CD4-positive, alpha-beta T cell (primary cell): ENCODE measurements at regions not wholly inside any gene's neighbourhood (a gene's known extent, or its start where the extent isn't known, plus 50 kb on each side); places are given as distances from the start of the nearest gene placed in this dataset.

Source experiments
- ATAC-seq: fragments of 200-7000 bp; cut with Tn5 transposase; one replicate; pipeline ENCODE4 v1.10.0; 2022; ENCODE audit warnings: mild to moderate bottlenecking; ENCODE audit not compliant: poor library complexity
- CTCF ChIA-PET: fragments of 350-600 bp; sonication (Branson Sonifier 250); formaldehyde crosslinking; loops from one replicate; lab custom pipeline; 2021; ENCODE audit warnings: antibody characterized with exemption, inconsistent platforms; lab: Charles Lee
- POLR2A ChIA-PET: fragments of 350-600 bp; sonication (Branson Sonifier 250); formaldehyde crosslinking; loops from one replicate; lab custom pipeline; 2021; ENCODE audit warnings: antibody characterized with exemption, inconsistent platforms; lab: Charles Lee
- DNase-seq, 14 experiments: peaks; one replicate each; pipeline ENCODE4 v3.0.0-alpha.2; 2013 to 2020; ENCODE audit warnings: mixed read lengths in 2 of 14
- H3K27ac ChIP-seq, 2 donors: one replicate each; pipeline versions ENCODE4 v1.5.1 to v1.7.0; 2013; ENCODE audit warnings: low read length in 2 of 2, low read depth in 1 of 2, mild to moderate bottlenecking in 1 of 2
- H3K27me3 ChIP-seq, 2 experiments: 1 replicate in 1 of 2; 2 replicates in 1 of 2; pipeline versions ENCODE4 v1.6.1 to v1.7.0; 2013; ENCODE audit warnings: low read length in 2 of 2, control low read depth in 1 of 2, mild to moderate bottlenecking in 1 of 2, moderate library complexity in 1 of 2; ENCODE audit not compliant: insufficient read depth in 2 of 2, control insufficient read depth in 1 of 2
- H3K36me3 ChIP-seq: one replicate; pipeline ENCODE4 v1.6.1; 2013; ENCODE audit warnings: low read length, control low read depth; ENCODE audit not compliant: insufficient read depth
- H3K4me1 ChIP-seq: one replicate; pipeline ENCODE4 v1.6.1; 2013; ENCODE audit warnings: low read length, control low read depth; ENCODE audit not compliant: insufficient read depth
- H3K4me3 ChIP-seq: one replicate; pipeline ENCODE4 v1.5.1; 2013; ENCODE audit warnings: mild to moderate bottlenecking, low read length, moderate library complexity
- H3K9me3 ChIP-seq, 2 experiments: 1 replicate in 1 of 2; 2 replicates in 1 of 2; pipeline versions ENCODE4 v1.6.1 to v1.7.0; 2013; ENCODE audit warnings: low read length in 2 of 2, mild to moderate bottlenecking in 2 of 2, control low read depth in 1 of 2, moderate library complexity in 1 of 2; ENCODE audit not compliant: control insufficient read depth in 1 of 2, insufficient read depth in 1 of 2
- H3K27ac Mint-ChIP-seq: one replicate; pipeline ENCODE4 v1.8.0; 2020; ENCODE audit warnings: mixed read lengths
- H3K27me3 Mint-ChIP-seq: one replicate; pipeline ENCODE4 v1.8.0; 2021; ENCODE audit warnings: mixed read lengths
- H3K36me3 Mint-ChIP-seq: one replicate; pipeline ENCODE4 v1.8.0; 2021; ENCODE audit warnings: low read depth, mixed read lengths
- H3K4me1 Mint-ChIP-seq: one replicate; pipeline ENCODE4 v1.8.0; 2021; ENCODE audit warnings: low read depth, mixed read lengths
- H3K4me3 Mint-ChIP-seq: one replicate; pipeline ENCODE4 v1.8.0; 2020; ENCODE audit warnings: mild to moderate bottlenecking, mixed read lengths
- H3K9me3 Mint-ChIP-seq: one replicate; pipeline ENCODE4 v1.8.0; 2020; ENCODE audit warnings: mixed read lengths
- CTCF ChIP-seq: fragments of 200-600 bp; IDR thresholded peaks from one replicate; pipeline ENCODE4 v1.8.0; 2022; ENCODE audit warnings: antibody characterized with exemption, mild to moderate bottlenecking
- intact Hi-C, 2 experiments: fragments of 100-400 bp; cut with DNase I in 1 of 2; cut with micrococcal nuclease in 1 of 2; formaldehyde crosslinking; loops; one replicate each; pipeline versions ENCODE4 v1.15.1 to v1.9.0; 2023 to 2025; cut with DNase I, micrococcal nuclease

- Mint-ChIP-seq H3K4me1 (no peaks in the 10 kb centered on the region), H3K9me3 (peaks cover 5% of the 10 kb centered on the region), H3K4me3 (no peak overlapping the region), H3K27me3 (no peaks in the 10 kb centered on the region), H3K27ac (no peak overlapping the region), H3K36me3 (no peaks in the 10 kb centered on the region)
- DNase-seq (no peak), ATAC-seq (no peak)
- intact Hi-C loops: no loop called here
- no peaks in the 10 kb centered on the region for H3K36me3 ChIP-seq
- no peaks in the 10 kb centered on the region for H3K4me1 ChIP-seq
- H3K27me3 ChIP-seq: no peaks in the 10 kb centered on the region
- TF ChIP-seq CTCF: no peak
- ChIA-PET CTCF (no interaction called here), POLR2A (no interaction called here)
- H3K4me3 ChIP-seq: no peak overlapping the region
- H3K27ac ChIP-seq: no peak overlapping the region
- peaks cover 0 to 24% of the 10 kb centered on the region in 2 experiments for H3K9me3 ChIP-seq
Observed at GRCh38 chr16:6947291-6947690, 385.4 kb upstream of the RBFOX1 start.

- no peak overlapping the region for H3K27ac Mint-ChIP-seq
- H3K9me3 Mint-ChIP-seq: peaks cover 5% of the 10 kb centered on the region
- H3K36me3 Mint-ChIP-seq: no peaks in the 10 kb centered on the region
- no peaks in the 10 kb centered on the region for H3K27me3 ChIP-seq
- DNase-seq (no peak), ATAC-seq (no peak)
- no peak for TF ChIP-seq CTCF
- H3K27me3 Mint-ChIP-seq: no peaks in the 10 kb centered on the region
- peaks cover 0 to 24% of the 10 kb centered on the region in 2 experiments for H3K9me3 ChIP-seq
- ChIA-PET CTCF (no interaction called here), POLR2A (no interaction called here)
- intact Hi-C loops: no loop called here
- no peaks in the 10 kb centered on the region for H3K36me3 ChIP-seq
- no peaks in the 10 kb centered on the region for H3K4me1 ChIP-seq
- H3K27ac ChIP-seq: no peak overlapping the region
- no peak overlapping the region for H3K4me3 ChIP-seq
- H3K4me1 Mint-ChIP-seq: no peaks in the 10 kb centered on the region
- no peak overlapping the region for H3K4me3 Mint-ChIP-seq
Observed at GRCh38 chr16:6946802-6947201, 385.8 kb upstream of the RBFOX1 start.

GRCh38 chr16:6946106-6946505, 386.5 kb upstream of the RBFOX1 start:
- POLR2A ChIA-PET: no interaction called here

More at GRCh38 chr16:6946106-6946505, 386.5 kb upstream of the RBFOX1 start:
- CTCF ChIA-PET: no interaction called here
- H3K27me3 ChIP-seq: no peaks in the 10 kb centered on the region
- H3K36me3 Mint-ChIP-seq: no peaks in the 10 kb centered on the region
- no peak for TF ChIP-seq CTCF
- H3K27me3 Mint-ChIP-seq: no peaks in the 10 kb centered on the region
- H3K9me3 ChIP-seq: peaks cover 0 to 25% of the 10 kb centered on the region in 2 experiments
- intact Hi-C loops: no loop called here
- no peak overlapping the region for H3K4me3 ChIP-seq
- H3K27ac Mint-ChIP-seq: no peak overlapping the region
- no peak overlapping the region for H3K4me3 Mint-ChIP-seq
- H3K27ac ChIP-seq: no peak overlapping the region
- no peaks in the 10 kb centered on the region for H3K4me1 Mint-ChIP-seq
- DNase-seq: no peak
- no peaks in the 10 kb centered on the region for H3K36me3 ChIP-seq
- no peaks in the 10 kb centered on the region for H3K4me1 ChIP-seq
- peaks cover 10% of the 10 kb centered on the region for H3K9me3 Mint-ChIP-seq
- ATAC-seq: no peak
